ENCODE measurements at regions not wholly inside any gene's neighbourhood (a gene's known extent, or its start where the extent isn't known, plus 50 kb on each side); places are given as distances from the start of the nearest gene placed in this dataset.

- Histone ChIP-seq H3K36me3 (ENCODE audit: insufficient read depth, low read depth, low read length) (no peaks in the 10 kb centered on the region), H3K9ac (ENCODE audit: low read depth, low read length) (no peak overlapping the region), H3K4me3 (ENCODE audit: low read length) (no peak overlapping the region), H3K9me3 (ENCODE audit: insufficient read depth, low read depth, low read length) (no peaks in the 10 kb centered on the region), H3K4me1 (ENCODE audit: insufficient read depth, low read length) (no peaks in the 10 kb centered on the region), H3K27ac (ENCODE audit: low read length) (no peak overlapping the region), H3K27me3 (ENCODE audit: insufficient read depth, low read length) (no peaks in the 10 kb centered on the region)
Observed at GRCh38 chr2:6312367-6312766, 553.3 kb downstream of the CMPK2 start.

GRCh38 chr2:6314218-6314960, 551.3 kb downstream of the CMPK2 start:
- Histone ChIP-seq H3K9me3 (ENCODE audit: insufficient read depth, low read depth, low read length) (no peaks in the 10 kb centered on the region), H3K4me3 (ENCODE audit: low read length) (no peak overlapping the region), H3K9ac (ENCODE audit: low read depth, low read length) (no peak overlapping the region), H3K36me3 (ENCODE audit: insufficient read depth, low read depth, low read length) (no peaks in the 10 kb centered on the region), H3K27ac (ENCODE audit: low read length) (no peak overlapping the region), H3K4me1 (ENCODE audit: insufficient read depth, low read length) (no peaks in the 10 kb centered on the region), H3K27me3 (ENCODE audit: insufficient read depth, low read length) (no peaks in the 10 kb centered on the region)

GRCh38 chr2:6325616-6326015, 540.1 kb downstream of the CMPK2 start:
- H3K4me1 ChIP-seq (ENCODE audit: insufficient read depth, low read length): no peaks in the 10 kb centered on the region
- no peak overlapping the region for H3K4me3 ChIP-seq (ENCODE audit: low read length)
- no peaks in the 10 kb centered on the region for H3K27me3 ChIP-seq (ENCODE audit: insufficient read depth, low read length)
- no peak overlapping the region for H3K9ac ChIP-seq (ENCODE audit: low read depth, low read length)
- no peaks in the 10 kb centered on the region for H3K36me3 ChIP-seq (ENCODE audit: insufficient read depth, low read depth, low read length)
- H3K27ac ChIP-seq (ENCODE audit: low read length): no peak overlapping the region
- no peaks in the 10 kb centered on the region for H3K9me3 ChIP-seq (ENCODE audit: insufficient read depth, low read depth, low read length)

GRCh38 chr2:6326958-6327357, 538.7 kb downstream of the CMPK2 start:
- H3K9me3 ChIP-seq (ENCODE audit: insufficient read depth, low read depth, low read length): no peaks in the 10 kb centered on the region
- no peaks in the 10 kb centered on the region for H3K4me1 ChIP-seq (ENCODE audit: insufficient read depth, low read length)
- H3K27me3 ChIP-seq (ENCODE audit: insufficient read depth, low read length): no peaks in the 10 kb centered on the region
- no peak overlapping the region for H3K27ac ChIP-seq (ENCODE audit: low read length)
- no peaks in the 10 kb centered on the region for H3K36me3 ChIP-seq (ENCODE audit: insufficient read depth, low read depth, low read length)
- no peak overlapping the region for H3K4me3 ChIP-seq (ENCODE audit: low read length)
- no peak overlapping the region for H3K9ac ChIP-seq (ENCODE audit: low read depth, low read length)

- no peak overlapping the region for H3K9ac ChIP-seq (ENCODE audit: low read depth, low read length)
- no peaks in the 10 kb centered on the region for H3K9me3 ChIP-seq (ENCODE audit: insufficient read depth, low read depth, low read length)
- no peaks in the 10 kb centered on the region for H3K4me1 ChIP-seq (ENCODE audit: insufficient read depth, low read length)
- no peak overlapping the region for H3K27ac ChIP-seq (ENCODE audit: low read length)
- H3K4me3 ChIP-seq (ENCODE audit: low read length): no peak overlapping the region
- no peaks in the 10 kb centered on the region for H3K27me3 ChIP-seq (ENCODE audit: insufficient read depth, low read length)
- H3K36me3 ChIP-seq (ENCODE audit: insufficient read depth, low read depth, low read length): no peaks in the 10 kb centered on the region
Observed at GRCh38 chr2:6336752-6337471, 528.8 kb downstream of the CMPK2 start.

GRCh38 chr2:6337472-6337820, 528.3 kb downstream of the CMPK2 start:
- Histone ChIP-seq H3K4me3 (ENCODE audit: low read length) (no peak overlapping the region), H3K9me3 (ENCODE audit: insufficient read depth, low read depth, low read length) (no peaks in the 10 kb centered on the region), H3K9ac (ENCODE audit: low read depth, low read length) (no peak overlapping the region), H3K36me3 (ENCODE audit: insufficient read depth, low read depth, low read length) (no peaks in the 10 kb centered on the region), H3K27me3 (ENCODE audit: insufficient read depth, low read length) (no peaks in the 10 kb centered on the region), H3K4me1 (ENCODE audit: insufficient read depth, low read length) (no peaks in the 10 kb centered on the region), H3K27ac (ENCODE audit: low read length) (no peak overlapping the region)

GRCh38 chr2:6341588-6342129, 524.0 kb downstream of the CMPK2 start:
- no peak overlapping the region for H3K4me3 ChIP-seq (ENCODE audit: low read length)
- no peaks in the 10 kb centered on the region for H3K4me1 ChIP-seq (ENCODE audit: insufficient read depth, low read length)
- no peak overlapping the region for H3K27ac ChIP-seq (ENCODE audit: low read length)
- H3K27me3 ChIP-seq (ENCODE audit: insufficient read depth, low read length): no peaks in the 10 kb centered on the region
- no peaks in the 10 kb centered on the region for H3K36me3 ChIP-seq (ENCODE audit: insufficient read depth, low read depth, low read length)
- no peaks in the 10 kb centered on the region for H3K9me3 ChIP-seq (ENCODE audit: insufficient read depth, low read depth, low read length)
- no peak overlapping the region for H3K9ac ChIP-seq (ENCODE audit: low read depth, low read length)

GRCh38 chr2:6342273-6342920, 523.3 kb downstream of the CMPK2 start:
- Histone ChIP-seq H3K9ac (ENCODE audit: low read depth, low read length) (no peak overlapping the region), H3K4me3 (ENCODE audit: low read length) (no peak overlapping the region), H3K4me1 (ENCODE audit: insufficient read depth, low read length) (no peaks in the 10 kb centered on the region), H3K27ac (ENCODE audit: low read length) (no peak overlapping the region), H3K27me3 (ENCODE audit: insufficient read depth, low read length) (no peaks in the 10 kb centered on the region), H3K9me3 (ENCODE audit: insufficient read depth, low read depth, low read length) (no peaks in the 10 kb centered on the region), H3K36me3 (ENCODE audit: insufficient read depth, low read depth, low read length) (no peaks in the 10 kb centered on the region)

GRCh38 chr2:6343076-6343475, 522.6 kb downstream of the CMPK2 start:
- H3K27ac ChIP-seq (ENCODE audit: low read length): no peak overlapping the region

GRCh38 chr2:6352247-6352646, 513.5 kb downstream of the CMPK2 start:
- Histone ChIP-seq H3K36me3 (ENCODE audit: insufficient read depth, low read depth, low read length) (no peaks in the 10 kb centered on the region), H3K27ac (ENCODE audit: low read length) (no peak overlapping the region), H3K4me1 (ENCODE audit: insufficient read depth, low read length) (no peaks in the 10 kb centered on the region), H3K4me3 (ENCODE audit: low read length) (no peak overlapping the region), H3K9me3 (ENCODE audit: insufficient read depth, low read depth, low read length) (no peaks in the 10 kb centered on the region), H3K27me3 (ENCODE audit: insufficient read depth, low read length) (no peaks in the 10 kb centered on the region), H3K9ac (ENCODE audit: low read depth, low read length) (no peak overlapping the region)

More at GRCh38 chr2:6343076-6343475, 522.6 kb downstream of the CMPK2 start:
- no peaks in the 10 kb centered on the region for H3K4me1 ChIP-seq (ENCODE audit: insufficient read depth, low read length)
- no peaks in the 10 kb centered on the region for H3K36me3 ChIP-seq (ENCODE audit: insufficient read depth, low read depth, low read length)
- no peaks in the 10 kb centered on the region for H3K9me3 ChIP-seq (ENCODE audit: insufficient read depth, low read depth, low read length)
- no peaks in the 10 kb centered on the region for H3K27me3 ChIP-seq (ENCODE audit: insufficient read depth, low read length)
- H3K4me3 ChIP-seq (ENCODE audit: low read length): no peak overlapping the region
- H3K9ac ChIP-seq (ENCODE audit: low read depth, low read length): no peak overlapping the region

- no peak overlapping the region for H3K9ac ChIP-seq (ENCODE audit: low read depth, low read length)
Observed at GRCh38 chr2:6352906-6353515, 512.7 kb downstream of the CMPK2 start.

More at GRCh38 chr2:6352906-6353515, 512.7 kb downstream of the CMPK2 start:
- Histone ChIP-seq H3K27ac (ENCODE audit: low read length) (no peak overlapping the region), H3K4me3 (ENCODE audit: low read length) (no peak overlapping the region), H3K9me3 (ENCODE audit: insufficient read depth, low read depth, low read length) (no peaks in the 10 kb centered on the region), H3K27me3 (ENCODE audit: insufficient read depth, low read length) (no peaks in the 10 kb centered on the region), H3K36me3 (ENCODE audit: insufficient read depth, low read depth, low read length) (no peaks in the 10 kb centered on the region), H3K4me1 (ENCODE audit: insufficient read depth, low read length) (no peaks in the 10 kb centered on the region)
